Hippocampal formation (tissue), 2 donors: ENCODE measurements at regions not wholly inside any gene's neighbourhood (a gene's known extent, or its start where the extent isn't known, plus 50 kb on each side); places are given as distances from the start of the nearest gene placed in this dataset.

Experiments used
- DNase-seq, 2 donors: peaks; one replicate each; lab custom pipeline; 2025; lab: John Stamatoyannopoulos, UW

DNA sequence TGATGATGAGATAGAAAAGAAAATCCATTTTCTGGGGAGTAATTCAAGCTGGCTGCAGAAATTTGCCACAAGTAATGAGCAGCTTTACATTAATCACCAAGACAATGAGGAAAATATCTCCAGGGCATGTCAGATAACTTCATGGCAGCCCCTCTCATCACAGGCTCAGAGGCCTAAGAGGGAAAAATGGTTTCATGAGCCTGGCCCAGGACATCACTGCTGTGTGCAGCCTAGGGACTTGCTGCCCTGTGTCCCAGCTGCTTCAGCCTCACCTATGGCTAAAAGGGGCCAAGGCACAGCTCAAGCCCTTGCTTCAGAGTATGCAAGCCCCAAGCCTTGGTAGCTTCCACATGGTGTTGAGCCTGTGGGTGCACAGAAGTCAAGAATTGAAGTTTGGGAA, 161.7 kb downstream of the OPA1 start:
- DNase-seq = no peak

DNA sequence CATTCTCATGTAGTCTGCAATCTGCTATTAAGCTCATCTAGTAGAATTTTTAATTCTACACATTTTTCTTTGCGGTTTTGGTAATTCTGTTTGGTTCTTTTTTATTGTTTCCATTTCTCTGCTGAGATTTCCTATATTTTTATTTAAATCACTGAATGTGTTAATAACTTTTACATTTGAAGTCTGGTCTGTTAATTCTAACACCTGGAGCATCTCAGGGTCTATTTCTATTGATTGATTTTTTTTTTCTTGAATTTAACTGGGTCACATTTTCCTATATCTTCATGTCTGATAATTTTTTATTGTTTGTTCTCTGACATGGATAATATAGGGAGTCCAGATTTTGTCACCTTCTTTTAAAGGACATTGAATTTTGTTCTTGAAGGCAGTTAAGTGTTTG, 163.5 kb downstream of the OPA1 start:
- no peak for DNase-seq

DNA sequence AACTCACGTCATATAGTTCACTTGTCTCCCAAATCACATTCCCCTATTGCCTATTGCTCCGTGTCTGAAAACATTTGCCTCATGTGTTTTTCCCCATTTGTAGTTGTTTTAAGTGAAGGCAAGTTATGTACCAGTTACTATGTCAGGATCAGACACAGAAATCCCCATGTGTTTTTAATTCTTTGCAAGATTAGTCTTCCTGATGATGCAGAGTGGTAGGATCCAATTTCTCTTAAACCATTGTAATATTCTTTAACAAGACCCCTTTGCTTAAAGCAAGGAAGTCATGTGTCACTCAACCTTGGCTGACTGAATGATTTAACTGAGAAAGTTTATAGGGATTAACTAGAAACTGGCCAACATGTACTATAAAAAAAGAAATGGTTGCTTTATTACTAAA, 164.4 kb downstream of the OPA1 start:
- DNase-seq = no peak

DNA sequence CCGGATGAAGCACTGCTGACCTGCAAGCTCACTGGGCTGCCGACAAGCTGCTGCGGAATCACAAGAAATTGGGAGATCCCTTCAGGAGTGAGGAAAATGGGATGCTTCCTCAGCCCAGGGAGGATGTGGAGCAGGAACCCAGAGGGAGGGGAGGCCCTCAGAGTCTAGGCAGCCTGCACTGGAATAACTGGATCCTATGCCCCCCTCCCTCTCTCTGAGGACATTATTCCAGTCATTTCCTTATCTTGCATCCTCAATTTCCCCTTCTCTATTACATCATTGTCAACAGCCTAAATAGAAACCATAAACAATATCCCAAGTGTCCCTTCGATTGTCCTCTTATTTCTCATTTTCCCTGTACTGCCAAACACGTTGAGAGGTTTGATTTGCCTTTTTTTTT, 169.0 kb downstream of the OPA1 start:
- no peak for DNase-seq

DNA sequence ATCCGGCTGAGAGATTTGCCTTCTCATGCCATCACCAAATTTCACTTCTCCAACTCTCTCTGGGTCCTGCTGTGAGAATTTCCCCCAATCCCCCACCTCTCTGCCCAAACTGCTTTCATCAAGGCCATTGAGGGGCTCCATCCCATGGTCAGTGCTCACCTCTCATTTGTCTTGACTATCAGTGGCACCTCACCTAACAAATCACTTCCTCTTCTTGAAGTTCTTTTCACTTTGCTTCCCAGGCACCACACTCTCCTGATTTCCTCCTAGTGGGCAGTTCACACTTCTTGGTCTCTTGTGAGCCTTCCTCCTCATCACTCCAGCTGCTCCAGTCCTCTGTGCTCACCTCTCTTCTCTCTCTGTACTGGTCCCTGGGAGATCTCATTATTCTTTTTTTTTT, 169.6 kb downstream of the OPA1 start:
- no peak for DNase-seq

DNA sequence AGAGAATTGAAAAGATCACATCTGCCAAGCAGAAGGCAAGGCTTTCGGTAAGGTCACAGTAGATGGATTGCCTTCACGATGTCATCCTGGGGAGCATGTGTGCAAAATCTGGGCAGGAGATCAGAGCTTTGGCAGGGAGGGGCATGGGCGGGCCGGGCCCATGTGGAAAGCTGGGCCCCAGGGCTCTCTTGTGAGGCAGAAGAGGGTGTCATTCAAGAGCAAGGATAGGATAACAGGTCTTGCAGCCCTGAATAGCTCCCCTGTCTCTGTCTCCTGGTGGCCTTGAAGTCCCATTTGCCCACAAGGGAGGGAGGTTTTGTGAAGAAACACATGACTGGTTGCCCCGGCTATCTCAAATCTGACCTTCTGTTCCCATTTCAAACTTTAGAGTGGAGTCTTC, 172.0 kb downstream of the OPA1 start:
- DNase-seq = no peak

DNA sequence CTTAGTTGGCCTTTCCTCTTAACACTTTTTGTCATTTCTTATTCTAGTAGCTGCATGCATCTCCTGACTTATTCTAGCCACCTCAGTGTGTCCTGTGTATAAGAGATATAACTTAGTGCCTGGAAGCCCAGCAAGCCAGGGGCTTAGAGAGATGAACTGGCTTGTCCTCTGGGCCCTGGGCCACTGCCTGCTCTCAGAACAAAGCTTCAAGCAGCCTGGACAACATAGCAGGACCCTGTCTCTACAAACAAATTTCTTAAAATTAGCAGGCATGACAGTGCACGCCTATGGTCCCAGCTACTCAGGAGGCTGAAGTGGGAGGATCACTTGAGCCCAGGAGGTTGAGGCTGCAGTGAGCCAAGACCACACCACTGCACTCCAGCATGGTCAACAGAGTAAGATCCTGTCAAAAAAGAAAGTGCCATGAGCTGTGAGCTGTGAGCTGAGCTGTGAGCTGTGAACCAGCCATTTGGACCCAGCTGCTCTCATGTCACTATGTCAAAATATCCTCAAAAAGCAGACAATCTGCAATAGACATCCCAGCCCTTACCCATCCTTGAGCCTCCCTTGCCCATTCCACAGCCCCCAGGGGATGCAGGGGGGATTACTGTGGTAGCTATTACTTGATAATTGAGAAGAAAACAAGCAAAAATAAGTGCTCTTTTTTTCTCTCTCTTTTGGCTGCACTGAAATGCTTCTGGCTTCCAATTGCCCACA, 174.5 kb downstream of the OPA1 start:
- DNase-seq = no peak

DNA sequence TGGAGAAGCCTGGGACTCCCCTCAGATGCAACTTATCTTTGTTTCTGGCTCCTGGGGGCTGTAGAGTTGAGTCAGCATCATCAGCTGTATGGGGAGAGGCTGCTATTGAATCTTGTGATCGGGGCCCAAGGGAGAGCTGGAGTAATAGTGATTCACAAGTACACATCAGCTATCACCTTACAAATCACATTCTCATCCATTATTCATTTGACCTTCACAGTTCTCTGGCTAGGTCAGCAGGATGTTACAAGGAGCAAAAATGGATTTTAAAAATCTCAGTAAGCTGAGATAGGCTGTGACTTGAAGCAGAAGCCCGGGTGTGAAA, 175.0 kb downstream of the OPA1 start:
- no peak for DNase-seq

DNA sequence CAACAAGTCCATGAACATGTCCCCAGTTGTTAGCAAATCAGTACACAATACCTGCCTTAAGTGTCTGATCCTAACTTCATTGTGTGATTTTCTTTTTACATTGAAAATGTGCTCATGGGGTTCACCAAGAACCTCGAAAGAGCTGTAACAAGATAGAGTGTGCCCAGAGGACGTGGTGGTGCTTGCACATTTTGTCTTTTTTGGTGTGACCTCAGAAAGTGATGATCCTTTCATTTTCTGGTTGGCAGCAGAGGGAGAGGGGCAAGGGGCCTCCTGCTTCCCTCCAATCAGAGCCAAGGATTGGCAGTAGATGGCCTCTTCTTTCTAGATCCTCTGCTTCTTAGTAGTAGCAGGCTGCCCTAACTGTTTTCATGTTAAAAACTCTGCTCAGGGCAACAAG, 176.4 kb downstream of the OPA1 start:
- no peak for DNase-seq

DNA sequence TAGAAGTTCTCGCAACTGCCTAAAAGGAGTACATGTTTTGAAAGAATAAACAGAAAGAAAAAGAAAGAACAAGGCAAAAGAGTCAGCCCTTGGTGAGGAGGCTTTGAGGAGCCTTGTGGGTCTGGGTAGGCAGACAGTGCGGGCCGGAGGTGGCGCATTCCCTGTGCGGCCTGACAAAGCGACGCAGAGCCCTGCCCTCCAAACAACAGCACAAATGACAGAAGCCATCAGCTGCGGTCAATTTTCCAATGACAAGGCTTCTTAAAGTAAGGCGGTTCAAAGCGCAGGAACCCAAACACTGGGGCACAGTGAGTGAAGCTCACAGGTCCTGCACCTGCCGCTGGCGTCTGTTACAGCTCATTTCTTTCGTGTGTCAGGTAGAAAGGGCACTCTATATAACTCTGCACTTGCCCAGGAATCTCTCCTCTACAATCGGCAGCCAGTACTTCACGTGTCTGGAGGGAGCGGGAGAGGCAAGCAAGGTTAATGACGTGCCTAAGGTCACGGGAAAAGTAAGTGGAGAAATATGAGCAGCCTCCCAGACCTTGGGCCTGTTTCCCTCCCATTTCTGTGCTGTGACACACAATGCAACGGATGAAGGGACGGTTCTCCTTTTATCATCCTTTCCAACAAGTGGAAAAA, 178.1 kb downstream of the OPA1 start:
- no peak for DNase-seq

DNA sequence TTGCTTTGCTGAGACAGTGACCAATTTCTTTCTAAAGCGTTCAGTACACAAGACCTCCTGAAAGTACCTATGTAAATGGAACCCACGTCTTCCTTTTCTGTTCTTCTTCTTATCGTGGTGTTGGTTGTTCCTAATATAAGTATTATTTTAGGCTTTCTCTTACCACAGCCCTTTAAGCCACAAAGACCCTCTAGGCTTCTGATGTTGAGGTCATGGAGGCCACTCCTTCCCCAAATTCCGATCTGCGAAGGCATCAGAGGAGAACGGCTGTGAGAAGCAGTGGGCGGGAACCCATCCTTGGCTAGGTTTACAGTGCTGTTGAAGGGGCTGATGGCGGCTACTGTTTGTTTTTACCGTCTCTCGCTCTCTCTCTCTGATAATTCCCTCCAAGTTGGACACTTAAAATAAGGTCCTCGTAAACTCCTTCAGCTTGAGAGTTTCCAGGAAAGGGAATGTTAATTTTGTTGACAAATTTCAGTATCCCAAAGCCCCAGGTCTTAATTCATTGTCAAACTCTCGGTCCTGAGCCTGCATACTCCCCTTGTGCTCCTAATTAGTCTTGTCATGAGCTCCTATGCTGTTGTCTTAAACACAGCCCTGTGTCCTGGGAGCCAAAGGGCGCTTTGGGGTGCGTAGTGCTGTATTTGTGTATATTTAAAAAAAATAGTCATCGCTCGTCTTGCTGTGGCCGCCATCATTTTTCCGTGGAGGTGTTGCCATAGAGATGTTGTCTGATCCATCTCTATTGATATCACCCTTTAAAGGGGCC, 178.8 kb downstream of the OPA1 start:
- DNase-seq = no peak

DNA sequence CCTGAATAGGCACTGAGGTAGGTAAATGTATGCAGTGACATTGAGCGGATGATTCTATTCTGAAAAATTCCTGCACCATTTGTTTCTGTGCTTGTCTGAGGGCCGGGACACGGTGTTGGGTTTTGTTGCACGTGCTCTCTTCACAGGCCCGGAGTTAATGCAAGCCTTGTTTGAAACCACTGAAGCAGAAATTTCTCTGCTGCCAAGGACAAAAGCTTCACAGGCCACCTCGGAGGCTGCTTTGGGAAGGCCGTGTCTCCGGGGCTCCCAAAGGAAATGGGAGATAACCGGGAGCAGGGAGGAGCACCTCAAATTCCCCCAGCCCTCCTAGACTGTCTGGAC, 179.4 kb downstream of the OPA1 start:
- peak in 1 of 2 donors; percentile 6 for DNase-seq

DNA sequence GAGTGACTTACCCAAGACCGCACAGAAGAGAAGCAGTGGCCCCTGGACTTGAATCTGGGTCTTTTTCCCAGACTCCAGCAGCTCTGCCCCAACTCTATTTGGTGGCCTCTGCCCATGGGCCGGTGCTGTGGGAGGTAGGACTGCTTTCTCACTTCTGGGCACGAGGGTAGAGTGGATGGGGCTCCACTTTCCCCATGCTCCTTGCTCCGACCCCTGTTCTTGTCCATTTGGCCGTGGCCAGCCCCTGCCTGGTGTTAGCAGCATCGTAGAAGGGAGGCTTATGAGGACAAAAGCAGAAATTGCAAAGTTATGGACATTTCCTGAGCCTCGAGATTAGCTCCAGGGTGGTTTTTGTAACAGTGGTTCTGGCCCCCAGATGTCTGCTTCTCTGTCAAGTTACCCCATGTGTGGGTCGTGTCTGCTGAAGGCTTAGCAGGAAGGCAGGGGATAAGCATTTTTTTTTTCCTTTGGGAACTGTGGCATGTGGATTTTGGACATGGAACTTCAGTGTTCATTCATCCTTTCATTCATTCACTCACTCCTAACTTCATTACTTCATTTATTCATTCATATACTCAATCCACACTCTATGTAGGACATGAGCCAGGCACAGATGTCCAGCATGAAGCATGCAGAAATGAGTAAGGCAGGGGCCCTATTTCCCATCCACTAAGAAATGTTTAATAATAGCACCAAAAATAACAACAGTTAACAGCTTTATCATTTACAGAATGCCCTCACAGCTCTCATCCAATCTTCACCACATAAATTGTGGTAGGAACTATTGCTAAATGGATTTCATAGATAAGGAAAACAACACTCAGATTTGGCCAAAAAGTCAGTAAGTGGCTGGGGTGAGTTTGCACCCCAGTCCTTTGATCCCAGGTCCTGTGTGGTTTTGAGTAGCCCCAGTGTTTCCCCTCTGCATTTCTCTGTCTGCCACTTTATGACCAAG, 180.5 kb downstream of the OPA1 start:
- DNase-seq = no peak

DNA sequence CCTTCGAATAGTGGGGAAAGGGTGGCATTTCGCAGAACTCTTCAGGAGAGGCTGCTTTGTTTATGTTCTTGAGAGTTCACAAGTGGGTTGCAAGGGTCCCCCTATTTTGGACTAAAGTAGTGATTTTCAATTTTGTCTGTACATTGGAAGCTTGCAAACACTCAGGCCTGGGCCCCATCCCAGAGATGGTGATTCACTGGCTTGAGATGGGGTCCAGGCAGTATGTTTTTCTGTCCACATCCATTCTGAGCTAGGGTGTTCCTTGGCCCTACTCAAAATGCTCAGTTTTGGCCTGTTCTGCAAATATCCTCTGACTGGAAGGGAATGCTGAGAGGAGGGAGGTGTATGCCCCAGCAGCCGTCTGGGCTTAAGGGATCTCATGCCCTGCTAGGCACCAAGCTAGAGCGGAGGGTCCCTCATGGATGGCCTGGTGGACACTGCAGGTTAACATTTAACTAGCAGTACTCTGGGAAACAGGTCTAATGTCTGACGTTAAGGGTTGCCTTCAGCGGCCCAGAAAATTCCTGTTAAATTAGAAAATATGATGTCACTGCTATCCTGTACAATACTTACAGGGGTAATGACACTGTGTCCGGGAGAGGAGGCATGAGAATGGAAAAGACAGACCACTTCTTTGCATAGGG, 181.4 kb downstream of the OPA1 start:
- DNase-seq = no peak

DNA sequence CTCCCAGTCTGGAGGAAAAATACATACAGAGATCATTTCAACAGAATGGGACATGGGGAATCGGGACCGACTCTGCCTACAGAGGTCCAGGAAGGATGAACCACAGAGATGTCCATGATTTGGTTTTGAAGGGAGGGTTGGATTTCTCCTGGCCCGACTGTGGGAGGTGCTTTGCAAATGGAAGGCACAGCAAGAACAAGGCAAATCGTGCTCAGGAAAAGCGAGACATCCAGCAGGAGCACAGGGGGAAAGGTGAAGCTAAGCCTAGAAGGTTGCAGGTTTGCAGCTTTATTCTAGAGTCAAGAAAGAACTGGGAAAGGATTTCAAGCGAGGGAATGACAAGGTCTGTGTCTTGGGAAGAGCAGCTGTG, 181.9 kb downstream of the OPA1 start:
- DNase-seq = no peak

DNA sequence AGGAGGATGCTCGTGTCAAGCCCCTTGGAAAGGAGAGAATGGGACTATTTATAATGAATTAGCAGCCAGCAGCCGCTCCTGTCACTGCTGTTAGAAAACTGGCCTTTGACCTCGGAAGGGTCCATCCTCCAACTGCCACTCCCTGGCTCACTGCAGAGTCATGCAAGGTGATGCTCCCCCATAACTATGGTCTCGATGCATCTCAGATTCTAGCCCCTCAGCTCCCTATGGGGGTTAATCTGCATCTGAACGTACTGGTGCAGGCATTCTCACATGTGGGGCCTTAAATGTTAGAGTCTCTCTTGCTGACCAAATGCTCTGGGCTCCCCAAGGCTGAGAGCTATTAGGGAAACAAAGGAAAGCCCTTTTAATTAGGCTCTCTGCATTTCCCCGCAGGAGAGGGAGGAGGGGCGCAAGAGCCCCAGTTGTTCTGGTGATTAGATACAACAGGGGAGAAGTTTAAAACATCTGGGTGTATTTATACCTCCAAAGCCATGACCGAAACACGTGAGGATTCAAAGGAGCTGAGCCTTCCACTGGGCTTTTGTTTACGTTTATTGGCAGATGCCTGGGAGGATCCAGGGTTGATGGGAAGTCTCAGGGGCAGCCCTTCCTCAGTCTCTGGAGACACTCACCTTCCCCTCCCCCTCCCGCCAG, 182.5 kb downstream of the OPA1 start:
- no peak for DNase-seq

DNA sequence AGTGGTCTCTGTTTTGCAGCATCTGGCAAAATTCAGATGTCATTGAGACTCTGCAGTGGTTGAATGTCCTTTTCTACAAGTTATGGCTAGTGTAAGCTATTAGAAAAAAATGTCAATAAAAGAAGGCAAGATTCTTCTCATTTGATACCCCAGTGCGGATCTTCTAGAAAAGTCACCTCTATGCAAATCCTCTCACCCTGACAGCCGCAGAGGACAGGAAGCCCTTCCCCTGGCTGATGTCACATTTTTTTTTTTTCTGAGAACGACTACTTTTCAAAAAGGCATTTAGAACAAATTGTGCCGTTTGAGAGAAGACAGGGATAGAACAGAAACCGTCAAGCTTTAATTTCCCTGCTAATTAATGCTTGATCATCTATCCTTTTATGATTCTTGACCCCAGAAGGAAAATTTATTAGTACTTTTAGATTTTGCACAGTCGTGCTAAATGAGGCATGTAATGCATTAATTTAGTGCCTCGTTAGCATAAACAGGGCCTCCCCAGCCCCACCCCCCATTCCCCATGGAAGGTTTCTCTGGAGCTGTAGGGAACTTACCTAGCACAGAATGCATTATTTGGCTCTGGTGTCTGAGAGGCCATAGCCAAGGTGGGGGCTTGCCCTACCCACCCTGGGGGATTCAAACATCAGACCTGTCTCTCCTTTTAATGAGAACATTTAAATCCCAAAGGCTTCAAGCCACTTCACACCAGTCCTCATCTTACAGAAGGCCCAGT, 183.8 kb downstream of the OPA1 start:
- DNase-seq = no peak

DNA sequence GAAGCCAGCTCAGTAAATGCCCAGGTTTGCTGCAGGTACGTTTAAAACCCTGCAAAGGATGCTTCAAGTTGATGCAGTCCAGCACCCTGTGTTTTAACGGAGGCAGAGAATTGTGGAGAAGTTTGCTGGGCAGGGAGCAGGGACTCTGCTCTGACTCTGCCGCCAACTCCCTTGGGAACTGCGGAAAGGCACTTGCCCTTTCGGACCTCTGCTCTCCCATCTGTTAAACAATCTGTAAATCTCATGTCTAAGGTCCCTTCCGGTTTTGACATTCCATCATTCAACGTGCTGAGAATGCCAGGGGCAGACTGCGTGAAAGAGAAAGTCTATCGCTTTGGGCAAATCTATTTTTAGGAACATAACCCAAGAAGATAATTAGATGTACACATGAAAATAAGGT, 184.5 kb downstream of the OPA1 start:
- no peak for DNase-seq

DNA sequence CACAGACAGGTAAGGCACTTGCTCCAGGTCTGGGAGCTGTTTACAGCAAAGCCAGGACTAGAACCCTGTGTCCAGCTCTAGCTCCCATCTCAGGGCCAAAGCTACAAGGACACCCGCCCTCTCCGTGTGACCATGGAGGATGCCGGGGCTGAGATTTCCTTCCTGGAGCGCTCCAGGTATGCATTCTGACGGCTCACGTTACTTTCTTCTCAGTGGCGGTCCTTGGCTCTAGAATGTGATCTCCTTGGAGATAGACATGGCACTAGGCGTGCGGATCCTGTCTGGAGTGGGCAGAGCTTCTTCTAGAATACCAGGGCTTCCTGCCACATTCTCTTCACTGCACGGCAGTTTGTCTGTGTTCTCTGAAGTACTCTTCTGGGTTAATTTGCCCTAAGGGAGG, 185.7 kb downstream of the OPA1 start:
- no peak for DNase-seq

DNA sequence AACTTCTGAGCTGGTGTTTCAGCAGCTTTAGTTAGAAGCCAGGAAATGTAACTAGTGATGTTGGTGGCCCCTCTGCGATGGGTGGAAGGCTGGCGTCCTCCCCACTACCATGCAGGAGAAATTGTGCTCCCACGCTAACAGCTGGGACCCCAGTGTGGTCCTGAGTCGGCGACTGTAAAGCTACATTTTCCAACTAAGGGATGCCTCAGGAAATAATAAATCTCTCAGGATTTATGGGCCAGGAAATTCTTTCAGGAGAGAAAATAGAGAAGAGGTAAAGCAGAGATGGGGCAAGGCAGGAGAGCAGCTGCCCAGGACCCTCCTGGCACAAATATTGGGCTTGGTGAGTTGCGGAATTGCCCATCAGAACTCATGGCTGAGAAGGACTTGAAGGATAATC, 186.9 kb downstream of the OPA1 start:
- no peak for DNase-seq

DNA sequence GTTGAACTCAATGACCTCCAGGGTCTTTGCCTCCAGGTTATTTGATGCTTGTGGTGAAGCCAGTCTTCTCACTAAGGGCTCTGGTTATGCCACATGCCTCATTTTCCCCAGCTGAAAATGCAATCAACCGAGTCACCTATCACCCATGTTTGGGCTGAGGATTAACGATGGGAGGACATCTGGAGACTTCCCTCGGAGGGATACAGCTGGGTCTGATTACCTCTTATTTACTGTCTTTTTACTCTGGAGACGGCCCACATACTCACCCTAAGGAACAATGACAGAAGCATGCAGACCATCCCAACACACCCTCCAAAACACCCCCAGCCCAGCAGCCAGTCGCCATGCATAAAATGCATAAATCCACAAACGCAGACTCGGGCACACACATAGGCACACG, 187.4 kb downstream of the OPA1 start:
- no peak for DNase-seq
